ENCODE measurements at regions not wholly inside any gene's neighbourhood (a gene's known extent, or its start where the extent isn't known, plus 50 kb on each side); places are given as distances from the start of the nearest gene placed in this dataset.

- no peak for TF ChIP-seq CTCF (IDR thresholded peaks at IDR 0.05 in 2 of 3, conservative IDR thresholded peaks at IDR 0.05 in 1 of 3; ENCODE audit: borderline replicate concordance in 1 of 3, insufficient read depth in 1 of 3, low read depth in 2 of 3, low read length in 2 of 3)
Measured at GRCh38 chr3:94737116-94737515, 674.3 kb downstream of the NSUN3 start (continued).

GRCh38 chr3:94739420-94739819 is 676.6 kb downstream of the NSUN3 start:
- no peak overlapping the region for H3K27ac ChIP-seq (ENCODE audit: low read depth, low read length)
- no peaks in the 10 kb centered on the region for H3K9me2 ChIP-seq (ENCODE audit: insufficient read depth)
- no peak overlapping the region for H3K4me2 ChIP-seq (ENCODE audit: low read length)
- ChIA-PET RAD21 (ENCODE audit: low non-redundant PET in 1 of 2, low total read pairs in 2 of 2, uncharacterized antibody in 2 of 2, unreplicated experiment in 2 of 2) (interaction anchor here in 1 of 2 experiments (0.8 kb wide), 1 partner anchor 1075 kb away, joined by 3 read pairs; no protein-coding TSS in a partner anchor), POLR2A (no interaction called here), CTCF (no interaction called here)
- H4K20me1 ChIP-seq (ENCODE audit: insufficient read depth), result no peaks in the 10 kb centered on the region
- no peak for DNase-seq (ENCODE audit: low read depth, low spot score)
- H3K27me3 ChIP-seq (ENCODE audit: insufficient read depth, low read length), result no peaks in the 10 kb centered on the region
- peaks cover 11 to 12% of the 10 kb centered on the region in 2 experiments; a peak in 2 of 4 replicates for H3K9me3 ChIP-seq (ENCODE audit: control insufficient read depth in 1 of 2, insufficient read depth in 1 of 2, low read depth in 1 of 2, low read length in 2 of 2)
- no peak overlapping the region for H2AFZ ChIP-seq (ENCODE audit: low read depth, low read length, poor library complexity, severe bottlenecking)
- no peaks in the 10 kb centered on the region for H3K4me1 ChIP-seq (ENCODE audit: control insufficient read depth in 1 of 2, insufficient read depth in 2 of 2, low read length in 2 of 2)
- no peaks in the 10 kb centered on the region for H3K79me2 ChIP-seq (ENCODE audit: insufficient read depth, low read length)
- no peak overlapping the region for H3K4me3 ChIP-seq (replicated peaks in 1 of 2; ENCODE audit: low read depth in 1 of 2, low read length in 2 of 2)
- no peaks in the 10 kb centered on the region for H3K36me3 ChIP-seq (ENCODE audit: control insufficient read depth in 1 of 2, insufficient read depth in 2 of 2, low read length in 2 of 2)
- intact Hi-C loops (cut with micrococcal nuclease), result no loop called here
- no TSS peak for BruUV-seq (replicated peaks)
- H3K9ac ChIP-seq (ENCODE audit: low read length), result no peak overlapping the region
- no peak for ATAC-seq
- TF ChIP-seq RAD21 (IDR thresholded peaks at IDR 0.05; ENCODE audit: low read depth) (no peak), CBX3 (IDR thresholded peaks at IDR 0.05; ENCODE audit: low read depth) (no peak), SIN3A (IDR thresholded peaks at IDR 0.05; ENCODE audit: low read depth) (no peak), EZH2 (IDR thresholded peaks at IDR 0.05) (no peak), ATF3 (IDR thresholded peaks at IDR 0.05) (no peak), EZH2phosphoT487 (IDR thresholded peaks at IDR 0.05; ENCODE audit: borderline replicate concordance) (no peak), MAX (IDR thresholded peaks at IDR 0.05) (no peak), REST (IDR thresholded peaks at IDR 0.05; ENCODE audit: low read depth) (no peak), EGR1 (IDR thresholded peaks at IDR 0.05; ENCODE audit: low read depth) (no peak), ELF1 (IDR thresholded peaks at IDR 0.05; ENCODE audit: borderline replicate concordance, low read depth) (no peak), FOSL1 (IDR thresholded peaks at IDR 0.05; ENCODE audit: low read depth) (no peak), SRF (IDR thresholded peaks at IDR 0.05; ENCODE audit: low read depth) (no peak), YY1 (IDR thresholded peaks at IDR 0.05; ENCODE audit: extremely low read depth, insufficient replicate concordance, low read depth, low read length) (no peak), ZBTB33 (IDR thresholded peaks at IDR 0.05; ENCODE audit: extremely low read depth, insufficient replicate concordance, low read length) (no peak), ZFX (IDR thresholded peaks at IDR 0.05) (no peak), ZNF274 (IDR thresholded peaks at IDR 0.05; ENCODE audit: low read depth, low read length) (no peak)
